ENCODE measurements at regions not wholly inside any gene's neighbourhood (a gene's known extent, or its start where the extent isn't known, plus 50 kb on each side); places are given as distances from the start of the nearest gene placed in this dataset.

DNA sequence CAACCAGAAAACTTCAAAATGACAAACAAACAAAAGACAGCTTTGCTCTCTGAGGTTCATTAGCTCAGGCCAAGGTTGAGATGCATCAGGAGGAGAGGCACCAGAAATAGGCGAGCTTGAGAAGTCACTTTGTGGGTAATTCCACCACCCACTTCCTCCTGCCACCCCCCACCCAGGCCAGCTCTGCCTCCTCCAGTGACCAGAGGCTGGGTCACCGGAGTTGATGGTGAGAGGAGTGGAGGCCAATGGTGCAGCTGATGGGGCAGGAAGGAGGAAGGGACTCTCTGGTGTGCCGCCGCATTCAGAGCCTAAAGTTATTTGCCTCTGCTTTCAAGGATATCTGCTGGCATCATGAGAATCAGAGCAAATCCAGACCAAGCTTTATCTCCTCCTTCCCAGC lies 73.8 kb upstream of the ASTN2 start:
- no peak overlapping the region for H2BK20ac ChIP-seq (ENCODE audit: low read depth, low read length, poor library complexity, severe bottlenecking)
- H4K5ac ChIP-seq (ENCODE audit: insufficient read length, low read depth, low read length) = no peak overlapping the region
- WGBS (ENCODE audit: extremely low coverage, insufficient read length, low lambda C conversion rate) = no CpG with 5 or more reads among the region's 4 CpGs
- no peak overlapping the region for H3K9ac ChIP-seq (ENCODE audit: extremely low read depth, insufficient read length, low read length)
- H3K23me2 ChIP-seq (ENCODE audit: insufficient read length, low read depth, low read length, poor library complexity, severe bottlenecking) = no peaks in the 10 kb centered on the region
- no peak overlapping the region for H3K14ac ChIP-seq (ENCODE audit: insufficient read depth, low read length)
- H4K8ac ChIP-seq (replicated peaks; ENCODE audit: insufficient read length, low read depth, low read length) = no peak overlapping the region
- H3K4me3 Mint-ChIP-seq = no peak overlapping the region
- peaks cover 6% of the 10 kb centered on the region; the same call in 1 of the 2 replicates for H3K4me1 ChIP-seq (ENCODE audit: insufficient read depth, low read length)
- H3K9me3 Mint-ChIP-seq = no peaks in the 10 kb centered on the region
- no peak overlapping the region for H2BK5ac ChIP-seq (ENCODE audit: insufficient read length, low read length)
- 0 out of 7 replicates have a peak overlapping the region, but pooled peaks of 1 of the 3 experiments have one; percentile 36 for H3K27ac Mint-ChIP-seq
- H2BK120ac ChIP-seq (ENCODE audit: low read depth, low read length, poor library complexity, severe bottlenecking) = no peak overlapping the region
- no peaks in the 10 kb centered on the region for H3K79me2 ChIP-seq (ENCODE audit: insufficient read depth, low read length)
- peaks cover 14% of the 10 kb centered on the region for H3K27me3 Mint-ChIP-seq (ENCODE audit: low read depth)
- no peak overlapping the region for H3T11ph ChIP-seq (ENCODE audit: low read length)
- H3K4ac ChIP-seq (ENCODE audit: low read depth, low read length) = no peak overlapping the region
- H3K9me3 ChIP-seq (ENCODE audit: control insufficient read depth, low read depth, low read length) = no peaks in the 10 kb centered on the region
- no peak overlapping the region for H2BK12ac ChIP-seq (ENCODE audit: insufficient read length, low read depth, low read length)
- H4K20me1 ChIP-seq (ENCODE audit: control insufficient read depth, insufficient read depth, insufficient read length) = no peaks in the 10 kb centered on the region
- H2BK15ac ChIP-seq (ENCODE audit: low read depth, low read length) = no peak overlapping the region
- H3K27me3 ChIP-seq (ENCODE audit: insufficient read depth, low read length) = no peaks in the 10 kb centered on the region
- no peak overlapping the region for H3K27ac ChIP-seq (ENCODE audit: insufficient read length, low read depth, low read length)
- no peak overlapping the region for H2AFZ ChIP-seq (ENCODE audit: low read length)
- H3K56ac ChIP-seq (ENCODE audit: insufficient read length, low read depth, low read length) = no peak overlapping the region
- TF ChIP-seq, protein P1, sequence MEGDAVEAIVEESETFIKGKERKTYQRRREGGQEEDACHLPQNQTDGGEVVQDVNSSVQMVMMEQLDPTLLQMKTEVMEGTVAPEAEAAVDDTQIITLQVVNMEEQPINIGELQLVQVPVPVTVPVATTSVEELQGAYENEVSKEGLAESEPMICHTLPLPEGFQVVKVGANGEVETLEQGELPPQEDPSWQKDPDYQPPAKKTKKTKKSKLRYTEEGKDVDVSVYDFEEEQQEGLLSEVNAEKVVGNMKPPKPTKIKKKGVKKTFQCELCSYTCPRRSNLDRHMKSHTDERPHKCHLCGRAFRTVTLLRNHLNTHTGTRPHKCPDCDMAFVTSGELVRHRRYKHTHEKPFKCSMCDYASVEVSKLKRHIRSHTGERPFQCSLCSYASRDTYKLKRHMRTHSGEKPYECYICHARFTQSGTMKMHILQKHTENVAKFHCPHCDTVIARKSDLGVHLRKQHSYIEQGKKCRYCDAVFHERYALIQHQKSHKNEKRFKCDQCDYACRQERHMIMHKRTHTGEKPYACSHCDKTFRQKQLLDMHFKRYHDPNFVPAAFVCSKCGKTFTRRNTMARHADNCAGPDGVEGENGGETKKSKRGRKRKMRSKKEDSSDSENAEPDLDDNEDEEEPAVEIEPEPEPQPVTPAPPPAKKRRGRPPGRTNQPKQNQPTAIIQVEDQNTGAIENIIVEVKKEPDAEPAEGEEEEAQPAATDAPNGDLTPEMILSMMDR (conservative IDR thresholded peaks at IDR 0.05) = no peak
- no peak overlapping the region for H3K18ac ChIP-seq (ENCODE audit: insufficient read length, low read depth, low read length)
- no peak for DNase-seq
- no peaks in the 10 kb centered on the region for H3K79me1 ChIP-seq (ENCODE audit: insufficient read depth, low read depth, low read length, poor library complexity, severe bottlenecking)
- no peak overlapping the region for H3K4me2 ChIP-seq (ENCODE audit: insufficient read depth, insufficient read length, low read length)
- peaks cover 36% of the 10 kb centered on the region in 2 experiments for H3K4me1 Mint-ChIP-seq
- no peak overlapping the region for H3K23ac ChIP-seq (ENCODE audit: insufficient read length, low read depth, low read length)
- no peak overlapping the region for H2AK5ac ChIP-seq (ENCODE audit: insufficient read length, low read length)
- no peaks in the 10 kb centered on the region for H3K36me3 Mint-ChIP-seq (ENCODE audit: insufficient read depth in 1 of 3, low read depth in 3 of 3)
- H4K91ac ChIP-seq (ENCODE audit: insufficient read length, low read depth, low read length) = no peak overlapping the region
